ENCODE measurements at regions not wholly inside any gene's neighbourhood (a gene's known extent, or its start where the extent isn't known, plus 50 kb on each side); places are given as distances from the start of the nearest gene placed in this dataset.

DNA sequence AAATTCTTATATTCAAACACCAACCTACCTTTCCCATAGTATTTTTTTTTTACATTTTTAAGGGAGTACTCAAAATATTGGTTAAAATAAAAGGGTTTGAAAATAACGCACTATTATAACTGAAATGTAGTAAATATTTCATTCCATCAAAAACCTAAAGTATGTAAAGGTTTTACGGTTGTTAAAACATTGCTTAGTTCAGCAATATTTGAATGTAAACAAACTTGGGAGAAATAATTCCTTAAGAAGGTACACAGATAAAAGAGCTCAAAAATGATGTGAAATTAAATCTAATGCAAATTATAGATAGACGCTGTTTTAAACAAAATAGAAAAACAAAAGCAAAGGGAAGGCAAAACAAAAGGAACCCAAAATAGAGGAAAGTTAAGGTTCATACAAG is 1476.9 kb downstream of the PCDH18 start:
- H3K27me3 Mint-ChIP-seq (ENCODE audit: unreplicated experiment) = no peaks in the 10 kb centered on the region
- no peaks in the 10 kb centered on the region for H3K36me3 Mint-ChIP-seq (ENCODE audit: unreplicated experiment)
- no peaks in the 10 kb centered on the region for H3K4me1 Mint-ChIP-seq (ENCODE audit: low read depth, unreplicated experiment)
- H3K27ac Mint-ChIP-seq (ENCODE audit: unreplicated experiment) = no peak overlapping the region
- no peak overlapping the region for H3K4me3 Mint-ChIP-seq (ENCODE audit: unreplicated experiment)
- no peaks in the 10 kb centered on the region for H3K9me3 Mint-ChIP-seq (ENCODE audit: unreplicated experiment)
- TF ChIP-seq, protein P1, sequence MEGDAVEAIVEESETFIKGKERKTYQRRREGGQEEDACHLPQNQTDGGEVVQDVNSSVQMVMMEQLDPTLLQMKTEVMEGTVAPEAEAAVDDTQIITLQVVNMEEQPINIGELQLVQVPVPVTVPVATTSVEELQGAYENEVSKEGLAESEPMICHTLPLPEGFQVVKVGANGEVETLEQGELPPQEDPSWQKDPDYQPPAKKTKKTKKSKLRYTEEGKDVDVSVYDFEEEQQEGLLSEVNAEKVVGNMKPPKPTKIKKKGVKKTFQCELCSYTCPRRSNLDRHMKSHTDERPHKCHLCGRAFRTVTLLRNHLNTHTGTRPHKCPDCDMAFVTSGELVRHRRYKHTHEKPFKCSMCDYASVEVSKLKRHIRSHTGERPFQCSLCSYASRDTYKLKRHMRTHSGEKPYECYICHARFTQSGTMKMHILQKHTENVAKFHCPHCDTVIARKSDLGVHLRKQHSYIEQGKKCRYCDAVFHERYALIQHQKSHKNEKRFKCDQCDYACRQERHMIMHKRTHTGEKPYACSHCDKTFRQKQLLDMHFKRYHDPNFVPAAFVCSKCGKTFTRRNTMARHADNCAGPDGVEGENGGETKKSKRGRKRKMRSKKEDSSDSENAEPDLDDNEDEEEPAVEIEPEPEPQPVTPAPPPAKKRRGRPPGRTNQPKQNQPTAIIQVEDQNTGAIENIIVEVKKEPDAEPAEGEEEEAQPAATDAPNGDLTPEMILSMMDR (IDR thresholded peaks at IDR 0.05; ENCODE audit: partially characterized antibody, unreplicated experiment) = no peak
- DNase-seq = no peak

- Mint-ChIP-seq H3K27me3 (ENCODE audit: unreplicated experiment) (no peaks in the 10 kb centered on the region), H3K27ac (ENCODE audit: unreplicated experiment) (no peak overlapping the region), H3K4me3 (ENCODE audit: unreplicated experiment) (no peak overlapping the region), H3K4me1 (ENCODE audit: low read depth, unreplicated experiment) (no peaks in the 10 kb centered on the region), H3K9me3 (ENCODE audit: unreplicated experiment) (no peaks in the 10 kb centered on the region), H3K36me3 (ENCODE audit: unreplicated experiment) (no peaks in the 10 kb centered on the region)
- DNase-seq = no peak
- TF ChIP-seq, protein P1 (IDR thresholded peaks at IDR 0.05; ENCODE audit: partially characterized antibody, unreplicated experiment) = no peak
These were observed 1495.5 kb downstream of the PCDH18 start for GRCh38 chr4:136036744-136037143.

- Mint-ChIP-seq H3K4me3 (ENCODE audit: unreplicated experiment) (no peak overlapping the region), H3K9me3 (ENCODE audit: unreplicated experiment) (no peaks in the 10 kb centered on the region), H3K27ac (ENCODE audit: unreplicated experiment) (no peak overlapping the region), H3K4me1 (ENCODE audit: low read depth, unreplicated experiment) (no peaks in the 10 kb centered on the region), H3K27me3 (ENCODE audit: unreplicated experiment) (no peaks in the 10 kb centered on the region), H3K36me3 (ENCODE audit: unreplicated experiment) (no peaks in the 10 kb centered on the region)
- DNase-seq = no peak
- TF ChIP-seq, protein P1 (IDR thresholded peaks at IDR 0.05; ENCODE audit: partially characterized antibody, unreplicated experiment) = no peak
These were observed 1499.9 kb downstream of the PCDH18 start for GRCh38 chr4:136032391-136032790.

DNA sequence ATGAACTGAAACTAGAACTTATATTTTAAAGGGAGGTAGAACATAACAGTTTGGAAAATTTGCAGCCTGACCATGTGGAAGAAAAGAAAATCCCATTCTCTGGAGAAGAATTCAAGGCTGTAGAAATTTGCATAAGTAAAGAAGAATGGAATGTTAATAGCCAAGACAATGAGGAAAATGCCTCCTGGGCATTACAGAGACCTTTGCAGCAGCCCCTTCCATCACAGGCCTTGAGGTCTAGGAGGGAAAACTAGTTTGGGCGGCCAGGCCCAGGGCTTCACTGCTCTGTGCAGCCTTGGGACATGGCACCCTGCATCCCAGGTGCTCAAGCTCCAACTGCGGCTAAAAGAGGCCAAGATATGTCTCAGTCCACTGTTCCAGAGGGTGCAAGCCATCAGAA is 1506.8 kb downstream of the PCDH18 start:
- H3K9me3 Mint-ChIP-seq (ENCODE audit: unreplicated experiment) = no peaks in the 10 kb centered on the region
- H3K27me3 Mint-ChIP-seq (ENCODE audit: unreplicated experiment) = no peaks in the 10 kb centered on the region
- TF ChIP-seq, protein P1 (IDR thresholded peaks at IDR 0.05; ENCODE audit: partially characterized antibody, unreplicated experiment) = no peak
- DNase-seq = no peak
- H3K36me3 Mint-ChIP-seq (ENCODE audit: unreplicated experiment) = no peaks in the 10 kb centered on the region
- H3K4me1 Mint-ChIP-seq (ENCODE audit: low read depth, unreplicated experiment) = no peaks in the 10 kb centered on the region
- H3K4me3 Mint-ChIP-seq (ENCODE audit: unreplicated experiment) = no peak overlapping the region
- H3K27ac Mint-ChIP-seq (ENCODE audit: unreplicated experiment) = no peak overlapping the region

DNA sequence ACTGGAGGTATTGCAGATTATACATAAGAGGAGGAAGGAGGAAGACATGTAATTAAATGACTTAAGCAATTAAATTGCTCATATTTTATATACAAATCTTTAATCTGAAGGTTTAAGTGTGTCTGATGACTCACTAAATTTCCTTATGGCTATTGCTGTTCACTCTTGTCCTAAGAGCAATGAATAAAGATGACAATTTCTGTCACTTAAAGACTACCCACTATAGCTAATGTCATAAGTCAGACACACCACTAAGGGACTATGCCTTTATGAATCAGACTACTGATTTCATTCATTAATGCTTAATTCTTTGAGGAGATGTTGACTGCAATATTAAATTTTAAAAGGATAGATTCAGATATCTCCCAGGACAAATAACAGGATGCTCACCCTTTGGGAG is 1514.7 kb downstream of the PCDH18 start:
- no peaks in the 10 kb centered on the region for H3K4me1 Mint-ChIP-seq (ENCODE audit: low read depth, unreplicated experiment)
- TF ChIP-seq, protein P1 (IDR thresholded peaks at IDR 0.05; ENCODE audit: partially characterized antibody, unreplicated experiment) = no peak
- no peaks in the 10 kb centered on the region for H3K9me3 Mint-ChIP-seq (ENCODE audit: unreplicated experiment)
- H3K4me3 Mint-ChIP-seq (ENCODE audit: unreplicated experiment) = no peak overlapping the region
- H3K27ac Mint-ChIP-seq (ENCODE audit: unreplicated experiment) = no peak overlapping the region
- H3K27me3 Mint-ChIP-seq (ENCODE audit: unreplicated experiment) = no peaks in the 10 kb centered on the region
- no peak for DNase-seq
- no peaks in the 10 kb centered on the region for H3K36me3 Mint-ChIP-seq (ENCODE audit: unreplicated experiment)

Data from glutamatergic neuron (in vitro differentiated cells).